HUES64 (cell line): ENCODE measurements at regions not wholly inside any gene's neighbourhood (a gene's known extent, or its start where the extent isn't known, plus 50 kb on each side); places are given as distances from the start of the nearest gene placed in this dataset.

Source experiments
- H3K27ac ChIP-seq: 2 replicates; pipeline ENCODE4 v1.7.0; 2013; ENCODE audit warnings: low read depth, low read length, inconsistent platforms
- H3K27me3 ChIP-seq: 2 replicates; pipeline ENCODE4 v1.6.1; 2013; ENCODE audit warnings: mild to moderate bottlenecking, low read length; ENCODE audit not compliant: insufficient read depth
- H3K36me3 ChIP-seq: 2 replicates; pipeline ENCODE4 v1.6.1; 2013; ENCODE audit warnings: mild to moderate bottlenecking, low read length; ENCODE audit not compliant: insufficient read depth
- H3K4me1 ChIP-seq: 2 replicates; pipeline ENCODE4 v1.6.1; 2013; ENCODE audit warnings: mild to moderate bottlenecking, low read length, moderate library complexity; ENCODE audit not compliant: insufficient read depth
- H3K4me3 ChIP-seq: 2 replicates; pipeline ENCODE4 v1.5.1; 2013; ENCODE audit warnings: mild to moderate bottlenecking, low read length, moderate library complexity
- H3K9ac ChIP-seq: 2 replicates; pipeline ENCODE4 v1.6.1; 2013; ENCODE audit warnings: mild to moderate bottlenecking, low read depth, low read length
- H3K9me3 ChIP-seq: 2 replicates; pipeline ENCODE4 v1.6.1; 2013; ENCODE audit warnings: low read depth, low read length; ENCODE audit not compliant: insufficient read depth
- WGBS: fragments of 150-250, 120-280 bp; methylation state at CpG from one replicate; pipeline ENCODE4 v1.1.7; 2013; ENCODE audit warnings: missing lambda C conversion rate; 5-methylcytosine and 5-hydroxymethylcytosine counted together

DNA sequence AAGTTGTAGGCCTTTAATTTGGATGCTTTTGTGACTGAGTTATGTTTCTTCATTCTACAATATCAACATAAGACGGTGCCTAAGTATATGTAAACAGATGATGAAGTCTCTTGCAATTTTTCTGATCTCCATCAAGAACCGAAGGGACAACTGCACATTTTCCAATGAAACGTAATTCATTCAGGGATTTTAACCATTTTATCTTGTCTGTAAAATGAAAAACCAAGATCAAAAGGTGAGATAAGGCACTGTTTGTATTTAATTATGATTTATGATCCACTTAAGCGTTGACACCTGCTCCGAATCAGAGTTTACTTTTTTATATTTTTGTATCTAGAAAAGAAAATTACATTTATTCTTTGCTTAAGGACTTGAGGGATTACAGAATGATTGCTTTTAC is 556.8 kb upstream of the ARGLU1 start:
- no peaks in the 10 kb centered on the region for H3K27me3 ChIP-seq
- H3K9me3 ChIP-seq, result no peaks in the 10 kb centered on the region
- H3K27ac ChIP-seq, result no peak overlapping the region
- H3K36me3 ChIP-seq, result no peaks in the 10 kb centered on the region
- no peak overlapping the region for H3K9ac ChIP-seq
- H3K4me1 ChIP-seq, result peaks cover 3% of the 10 kb centered on the region; the same call in 1 of the 2 replicates
- H3K4me3 ChIP-seq, result no peak overlapping the region
- WGBS, result 100% methylated on average over 2 of the region's 5 CpGs

DNA sequence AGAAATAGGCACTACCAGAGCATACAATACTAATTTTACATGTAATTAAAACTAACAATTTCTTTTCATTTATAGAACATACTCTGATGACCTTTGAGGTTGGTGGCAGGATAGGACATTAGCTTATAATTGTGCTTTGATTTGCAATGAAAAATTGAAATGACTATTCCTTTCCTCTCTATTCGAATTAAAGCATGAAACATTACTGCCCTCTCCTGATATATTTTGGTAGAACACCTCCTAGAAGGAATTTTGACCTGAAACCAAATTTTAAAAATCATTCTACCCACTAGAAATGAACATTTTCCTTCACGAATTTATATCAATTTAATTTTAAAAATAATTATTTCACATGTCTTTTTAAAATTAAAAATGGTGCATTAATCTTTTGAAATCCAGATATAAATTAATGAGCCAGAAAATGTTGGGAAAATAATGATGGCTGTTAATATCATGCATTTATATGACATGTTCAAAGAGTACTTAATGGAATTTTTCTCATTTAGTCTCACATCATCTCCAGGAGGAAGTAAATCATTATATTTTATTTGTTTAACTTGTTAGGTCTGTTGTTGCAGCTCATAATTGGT is 556.3 kb upstream of the ARGLU1 start:
- Histone ChIP-seq H3K9me3 (no peaks in the 10 kb centered on the region), H3K4me1 (peaks cover 3% of the 10 kb centered on the region; the same call in 1 of the 2 replicates), H3K4me3 (no peak overlapping the region), H3K27ac (no peak overlapping the region), H3K36me3 (no peaks in the 10 kb centered on the region), H3K27me3 (no peaks in the 10 kb centered on the region), H3K9ac (no peak overlapping the region)
- 0% methylated on average over 1 of the region's 2 CpGs for WGBS

DNA sequence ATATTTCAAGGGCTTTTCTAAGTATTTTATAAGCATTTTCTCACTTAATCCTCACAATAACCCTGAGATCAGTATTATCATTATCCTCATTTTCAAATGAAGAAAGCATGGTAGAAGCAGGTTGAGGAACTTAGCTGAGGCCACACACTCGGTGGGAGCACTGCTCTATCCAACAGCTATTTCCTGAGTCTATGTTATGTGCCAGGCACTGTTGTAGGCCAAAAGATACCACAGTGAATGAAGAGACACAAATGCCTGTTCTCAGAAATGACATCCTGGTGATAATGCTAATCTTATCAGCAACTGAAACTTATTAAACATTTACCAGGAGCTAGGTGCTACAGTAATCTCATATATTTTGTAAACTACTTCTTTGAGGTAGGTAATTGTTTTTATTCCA is 553.9 kb upstream of the ARGLU1 start:
- H3K27ac ChIP-seq, result no peak overlapping the region
- H3K27me3 ChIP-seq, result no peaks in the 10 kb centered on the region
- WGBS, result 84% methylated on average over 1 of the region's 1 CpG
- no peak overlapping the region for H3K4me3 ChIP-seq
- H3K4me1 ChIP-seq, result peaks cover 3% of the 10 kb centered on the region; the same call in 1 of the 2 replicates
- H3K9ac ChIP-seq, result no peak overlapping the region
- H3K36me3 ChIP-seq, result no peaks in the 10 kb centered on the region
- no peaks in the 10 kb centered on the region for H3K9me3 ChIP-seq

DNA sequence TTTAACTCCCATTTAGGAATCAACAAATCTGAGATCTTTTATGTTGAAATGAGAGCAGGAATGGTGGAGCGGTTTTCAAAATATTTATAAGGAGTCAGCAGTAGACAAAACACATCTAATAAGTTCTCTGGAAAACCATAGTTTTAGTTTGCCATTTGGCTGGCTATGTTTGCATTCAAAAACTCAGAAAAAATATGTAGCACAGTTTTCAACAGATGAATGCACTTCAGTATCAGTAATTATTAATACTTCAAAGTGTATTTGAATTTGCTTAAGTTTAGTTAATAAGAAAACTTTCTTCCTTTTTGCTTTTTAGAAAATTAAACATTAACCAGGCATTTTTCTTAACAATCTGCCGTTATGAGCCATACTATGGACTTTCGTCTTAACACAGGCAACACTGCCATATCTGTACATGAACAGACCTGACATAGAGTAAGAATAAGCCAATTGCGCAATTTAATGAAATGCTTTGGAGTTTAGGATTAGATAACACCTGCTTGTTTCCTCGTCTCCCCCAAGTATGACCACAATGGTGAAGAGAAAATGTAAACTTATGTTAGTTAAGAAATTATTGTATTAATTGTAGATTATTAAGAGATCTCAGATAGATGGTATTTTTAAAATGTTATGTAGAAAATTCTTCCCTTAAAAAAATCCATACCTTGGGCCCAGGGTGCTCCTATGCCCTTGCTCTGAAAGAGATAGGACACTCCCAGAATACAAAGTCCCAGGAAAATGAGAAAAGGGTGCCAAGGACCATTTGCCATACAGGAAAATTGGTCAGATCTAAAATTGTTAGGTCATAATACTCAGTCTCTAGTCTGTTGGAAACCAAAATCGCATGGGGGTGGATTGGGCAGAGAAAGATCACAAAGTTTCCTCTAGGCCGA is 552.3 kb upstream of the ARGLU1 start:
- Histone ChIP-seq H3K27me3 (no peaks in the 10 kb centered on the region), H3K9ac (no peak overlapping the region), H3K4me1 (0 out of 2 replicates have a peak, but pooled peaks cover under 1% of the 10 kb centered on the region), H3K9me3 (no peaks in the 10 kb centered on the region), H3K27ac (no peak overlapping the region), H3K36me3 (no peaks in the 10 kb centered on the region), H3K4me3 (no peak overlapping the region)
- WGBS, result 91% methylated on average over 6 of the region's 7 CpGs

DNA sequence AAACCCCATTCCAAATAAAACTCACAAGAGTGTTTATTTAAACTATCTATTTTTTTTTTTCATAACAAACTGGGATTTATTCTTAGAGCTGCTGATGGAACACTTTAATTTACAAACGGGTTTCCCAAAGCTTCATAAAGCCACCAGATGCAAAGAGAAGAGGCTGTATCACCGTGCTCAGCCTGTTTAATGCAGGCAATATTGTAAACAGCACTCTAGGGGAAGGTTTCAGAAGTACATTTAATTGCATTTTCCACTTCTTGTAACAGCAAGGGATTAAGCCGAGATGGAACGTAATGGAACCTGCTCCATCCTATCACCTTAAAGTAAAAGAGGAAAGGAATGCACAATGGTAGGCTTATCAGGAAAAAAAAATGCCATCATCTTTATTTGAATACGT is 550.6 kb upstream of the ARGLU1 start:
- H3K4me3 ChIP-seq, result no peak overlapping the region
- no peaks in the 10 kb centered on the region for H3K27me3 ChIP-seq
- WGBS, result 84% methylated on average over 3 of the region's 5 CpGs

DNA sequence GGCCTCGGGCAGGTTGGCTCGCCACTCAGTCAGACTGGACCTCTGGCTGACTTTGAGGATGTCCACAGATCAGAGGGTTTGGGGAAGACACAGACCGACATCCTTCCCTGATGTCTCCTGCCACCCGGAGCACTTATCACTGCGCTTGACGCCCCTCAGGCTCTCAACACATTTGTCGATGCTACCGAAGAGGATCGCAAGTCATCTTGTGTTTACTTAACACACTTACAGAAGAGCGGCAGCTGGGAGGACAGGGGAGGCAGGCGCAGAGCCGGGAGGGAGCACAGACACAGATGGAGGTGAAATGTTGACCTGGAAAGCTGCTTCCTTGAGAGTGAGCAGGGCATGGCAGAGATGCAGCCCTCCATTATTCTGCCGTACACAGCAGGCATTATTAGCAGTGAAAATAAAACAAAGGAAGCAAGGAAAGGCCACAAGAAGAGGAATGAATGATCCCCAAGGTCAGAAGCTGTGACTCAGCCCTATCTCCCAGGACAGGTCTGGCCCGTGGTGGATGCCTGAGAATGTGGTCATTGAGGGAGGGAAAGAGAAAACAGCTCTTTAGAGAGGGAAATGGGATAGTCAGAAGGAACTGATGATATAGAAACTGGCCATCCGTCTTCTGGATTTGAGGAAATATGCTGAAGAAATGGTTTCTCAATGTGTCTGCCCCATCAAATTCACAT is 549.5 kb upstream of the ARGLU1 start:
- 92% methylated on average over 15 of the region's 15 CpGs for WGBS
- no peaks in the 10 kb centered on the region for H3K36me3 ChIP-seq
- no peak overlapping the region for H3K4me3 ChIP-seq
- no peaks in the 10 kb centered on the region for H3K9me3 ChIP-seq
- no peak overlapping the region for H3K27ac ChIP-seq
- no peak overlapping the region for H3K9ac ChIP-seq
- H3K27me3 ChIP-seq, result no peaks in the 10 kb centered on the region
- H3K4me1 ChIP-seq, result 0 out of 2 replicates have a peak, but pooled peaks cover 3% of the 10 kb centered on the region

More for the DNA sequence above, 550.6 kb upstream of the ARGLU1 start:
- Histone ChIP-seq H3K9me3 (no peaks in the 10 kb centered on the region), H3K27ac (no peak overlapping the region), H3K36me3 (no peaks in the 10 kb centered on the region), H3K4me1 (0 out of 2 replicates have a peak, but pooled peaks cover 3% of the 10 kb centered on the region), H3K9ac (no peak overlapping the region)

DNA sequence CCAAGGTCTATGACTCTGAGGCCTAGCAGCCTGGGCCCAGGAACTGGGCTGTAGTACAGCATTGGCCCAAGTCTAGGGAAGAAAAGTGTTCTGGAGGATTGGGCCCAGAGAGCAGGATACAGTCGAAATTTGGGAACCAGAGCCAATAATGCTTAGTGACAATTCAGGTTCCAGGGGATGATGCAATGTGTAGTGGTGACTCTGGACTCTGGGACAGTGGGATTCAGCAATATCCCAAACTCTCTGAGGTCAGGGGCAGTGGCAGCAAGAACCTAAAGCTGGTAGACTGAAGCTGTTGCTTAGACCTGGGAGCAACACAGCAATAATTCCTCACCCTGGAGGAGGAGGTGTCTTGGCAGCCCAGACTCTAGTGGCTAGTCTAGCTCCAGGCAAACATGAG is 545.5 kb upstream of the ARGLU1 start:
- Histone ChIP-seq H3K4me3 (no peak overlapping the region), H3K36me3 (no peaks in the 10 kb centered on the region), H3K9me3 (0 out of 2 replicates have a peak, but pooled peaks cover 13% of the 10 kb centered on the region), H3K27ac (no peak overlapping the region), H3K4me1 (0 out of 2 replicates have a peak, but pooled peaks cover 3% of the 10 kb centered on the region), H3K27me3 (no peaks in the 10 kb centered on the region), H3K9ac (no peak overlapping the region)
- WGBS, result 92% methylated on average over 1 of the region's 1 CpG

DNA sequence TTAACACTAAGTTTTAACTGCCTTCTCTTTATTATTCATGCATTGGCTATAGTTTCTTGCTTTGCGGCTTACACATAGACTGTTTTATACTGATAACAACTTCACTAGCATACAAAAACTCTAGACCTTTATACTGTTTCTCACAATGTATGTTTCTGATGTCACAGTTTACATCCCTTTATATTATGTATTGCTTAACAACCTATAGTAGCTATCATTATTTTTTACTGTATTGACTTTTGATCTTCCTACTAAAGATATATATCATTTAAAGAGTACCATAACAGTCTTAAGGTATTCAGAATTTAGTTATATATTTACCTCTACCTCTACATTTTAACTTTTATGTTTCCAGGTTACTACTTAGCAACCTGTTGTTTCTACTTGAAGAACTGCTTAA is 543.3 kb upstream of the ARGLU1 start:
- Histone ChIP-seq H3K9me3 (0 out of 2 replicates have a peak, but pooled peaks cover 13% of the 10 kb centered on the region), H3K4me1 (0 out of 2 replicates have a peak, but pooled peaks cover 3% of the 10 kb centered on the region), H3K27ac (no peak overlapping the region), H3K27me3 (no peaks in the 10 kb centered on the region), H3K36me3 (no peaks in the 10 kb centered on the region), H3K9ac (no peak overlapping the region), H3K4me3 (no peak overlapping the region)
- WGBS, result 96% methylated on average over 1 of the region's 1 CpG

DNA sequence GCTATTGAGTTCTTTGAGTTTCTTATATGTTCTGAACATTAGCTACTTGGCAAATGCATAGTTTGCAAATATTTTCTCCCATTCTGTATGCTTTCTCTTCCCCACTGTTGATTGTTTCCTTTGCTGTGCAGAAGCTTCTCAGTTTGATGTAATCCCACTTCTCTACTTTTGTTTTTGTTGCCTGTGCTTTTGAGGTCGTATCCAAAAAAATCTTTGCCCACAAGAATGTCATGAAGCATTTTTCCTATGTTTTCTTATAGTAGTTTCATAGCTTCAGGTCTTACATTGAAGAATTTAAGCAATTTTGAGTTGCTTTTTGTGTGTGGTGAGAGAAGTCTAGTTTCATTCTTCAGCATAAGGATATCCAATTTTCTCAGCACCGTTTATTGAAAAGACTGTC is 536.7 kb upstream of the ARGLU1 start:
- no peaks in the 10 kb centered on the region for H3K4me1 ChIP-seq
- 0 out of 2 replicates have a peak, but pooled peaks cover 10% of the 10 kb centered on the region for H3K9me3 ChIP-seq
- no peaks in the 10 kb centered on the region for H3K27me3 ChIP-seq
- no peak overlapping the region for H3K27ac ChIP-seq
- WGBS, result 93% methylated on average over 2 of the region's 2 CpGs
- no peaks in the 10 kb centered on the region for H3K36me3 ChIP-seq
- H3K9ac ChIP-seq, result no peak overlapping the region
- H3K4me3 ChIP-seq, result no peak overlapping the region

DNA sequence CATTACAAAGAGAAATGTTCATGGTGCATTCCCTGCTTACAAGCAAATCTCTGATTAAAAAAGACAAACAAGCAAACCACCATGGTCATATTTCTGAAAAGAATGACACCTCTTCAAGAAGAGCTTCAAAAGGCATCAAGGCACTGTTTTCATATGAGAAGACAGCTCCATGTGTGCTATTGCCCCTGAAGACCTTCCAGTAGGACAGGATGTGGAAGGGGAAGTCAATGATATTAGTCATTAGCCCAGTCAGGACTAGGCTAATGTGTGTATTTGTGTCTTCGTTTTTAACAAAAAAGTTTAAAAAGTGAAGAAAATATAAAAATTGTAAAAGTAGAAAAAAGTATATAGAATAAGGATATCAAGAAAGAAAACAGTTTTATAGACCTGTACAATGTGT is 534.7 kb upstream of the ARGLU1 start:
- Histone ChIP-seq H3K4me1 (peaks cover 3% of the 10 kb centered on the region; the same call in 1 of the 2 replicates), H3K9ac (no peak overlapping the region), H3K9me3 (no peaks in the 10 kb centered on the region), H3K27ac (no peak overlapping the region), H3K4me3 (no peak overlapping the region), H3K27me3 (no peaks in the 10 kb centered on the region), H3K36me3 (no peaks in the 10 kb centered on the region)
- 95% methylated on average over 1 of the region's 1 CpG for WGBS

DNA sequence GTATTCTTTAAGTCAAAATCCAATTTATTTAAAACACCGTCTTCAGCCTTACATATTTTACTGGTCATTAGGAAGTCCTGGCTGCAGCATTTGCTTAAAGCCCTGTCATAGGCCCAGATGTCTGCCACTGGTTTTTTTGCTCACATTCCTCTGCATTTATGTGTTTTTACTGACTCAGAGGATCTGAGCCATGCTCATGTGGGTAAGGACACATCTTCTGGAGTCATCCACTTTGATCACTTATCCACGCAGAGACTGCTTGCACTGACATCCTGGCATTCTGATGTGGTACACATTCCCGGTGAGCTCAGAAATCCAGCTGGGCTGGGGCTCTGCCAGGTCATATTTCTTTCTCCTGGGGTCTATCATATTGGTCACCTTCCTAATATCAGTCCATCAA is 531.7 kb upstream of the ARGLU1 start:
- no peak overlapping the region for H3K4me3 ChIP-seq
- peaks cover 6% of the 10 kb centered on the region; the same call in 1 of the 2 replicates for H3K4me1 ChIP-seq
- H3K9ac ChIP-seq, result no peak overlapping the region
- H3K27ac ChIP-seq, result no peak overlapping the region
- H3K9me3 ChIP-seq, result no peaks in the 10 kb centered on the region
- H3K27me3 ChIP-seq, result no peaks in the 10 kb centered on the region
- H3K36me3 ChIP-seq, result no peaks in the 10 kb centered on the region
- WGBS, result 91% methylated on average over 3 of the region's 3 CpGs
